SK-N-SH treated with all-trans-retinoic acid at 6 μM for 48 hours (cell line): ENCODE measurements at regions not wholly inside any gene's neighbourhood (a gene's known extent, or its start where the extent isn't known, plus 50 kb on each side); places are given as distances from the start of the nearest gene placed in this dataset.
"Not testable (repeated sequence)": the region's sequence is repeated elsewhere in the genome, so short reads cannot be mapped to it uniquely, and the experiment has no call there.

ENCODE experiments used
- ATAC-seq: fragments of 200-7000 bp; cut with Tn5 transposase; 3 replicates; pipeline ENCODE4 v1.9.1; 2020; ENCODE audit warnings: mild to moderate bottlenecking, moderate library complexity
- ARNTL ChIP-seq: fragments of 450-650 bp; formaldehyde crosslinking; IDR thresholded peaks from 2 replicates; pipeline ENCODE4 v1.5.0; 2020; ENCODE audit warnings: low read depth, mild to moderate bottlenecking, moderate library complexity, borderline replicate concordance
- BACH2 ChIP-seq: fragments of 250-450 bp; sonication (Bioruptor Pico); IDR thresholded peaks from 2 replicates; pipeline ENCODE4 v1.9.0; 2021; ENCODE audit warnings: mild to moderate bottlenecking, borderline replicate concordance
- CSDC2 ChIP-seq: fragments of 250-450 bp; sonication (Bioruptor Pico); IDR thresholded peaks from 2 replicates; pipeline ENCODE4 v1.5.0; 2020; ENCODE audit warnings: mild to moderate bottlenecking, moderate library complexity
- CSRNP3 ChIP-seq: fragments of 250-450 bp; sonication (Bioruptor Pico); IDR thresholded peaks from 2 replicates; pipeline ENCODE4 v1.5.1; 2021; ENCODE audit warnings: mild to moderate bottlenecking, moderate library complexity
- ESRRG ChIP-seq: fragments of 250-450 bp; sonication (Bioruptor Pico); IDR thresholded peaks from 2 replicates; pipeline ENCODE4 v1.6.1; 2021; ENCODE audit warnings: mild to moderate bottlenecking
- GLIS3 ChIP-seq: fragments of 250-450 bp; sonication (Bioruptor Pico); IDR thresholded peaks from 2 replicates; pipeline ENCODE4 v1.5.0; 2020; ENCODE audit warnings: mild to moderate bottlenecking, moderate library complexity
- OSR1 ChIP-seq: fragments of 250-450 bp; sonication (Bioruptor Pico); IDR thresholded peaks from 2 replicates; pipeline ENCODE4 v1.8.0; 2022; ENCODE audit warnings: moderate library complexity, mild to moderate bottlenecking, inconsistent platforms
- PPARA ChIP-seq: fragments of 250-450 bp; sonication (Bioruptor Pico); IDR thresholded peaks from 2 replicates; pipeline ENCODE4 v1.5.0; 2020; ENCODE audit warnings: mild to moderate bottlenecking, borderline replicate concordance
- RARB ChIP-seq: fragments of 250-450 bp; sonication (Bioruptor Pico); IDR thresholded peaks from 2 replicates; pipeline ENCODE4 v1.8.0; 2021; ENCODE audit warnings: mild to moderate bottlenecking, moderate library complexity
- SNAI2 ChIP-seq: fragments of 250-450 bp; sonication (Bioruptor Pico); IDR thresholded peaks from 2 replicates; pipeline ENCODE4 v1.5.0; 2020; ENCODE audit warnings: mild to moderate bottlenecking, moderate library complexity
- TCF4 ChIP-seq: fragments of 250-450 bp; sonication (Bioruptor Pico); IDR thresholded peaks from 2 replicates; pipeline ENCODE4 v1.8.0; 2021; ENCODE audit warnings: mild to moderate bottlenecking, moderate library complexity, borderline replicate concordance
- TOX ChIP-seq: fragments of 250-450 bp; sonication (Bioruptor Pico); IDR thresholded peaks from 2 replicates; pipeline ENCODE4 v1.8.0; 2021; ENCODE audit warnings: mild to moderate bottlenecking, moderate library complexity, borderline replicate concordance
- ZC3H10 ChIP-seq: fragments of 250-450 bp; sonication (Bioruptor Pico); IDR thresholded peaks from 2 replicates; pipeline ENCODE4 v1.5.1; 2021; ENCODE audit warnings: mild to moderate bottlenecking, moderate library complexity
- ZFP3 ChIP-seq: fragments of 250-450 bp; sonication (Bioruptor Pico); IDR thresholded peaks from 2 replicates; pipeline ENCODE4 v1.5.0; 2020; ENCODE audit warnings: mild to moderate bottlenecking, moderate library complexity
- ZFP30 ChIP-seq: fragments of 450-650 bp; formaldehyde crosslinking; IDR thresholded peaks from 2 replicates; pipeline ENCODE4 v1.5.0; 2022; ENCODE audit warnings: mild to moderate bottlenecking, moderate library complexity
- ZNF70 ChIP-seq: fragments of 450-650 bp; formaldehyde crosslinking; IDR thresholded peaks from 2 replicates; pipeline ENCODE4 v1.5.0; 2020; ENCODE audit warnings: mild to moderate bottlenecking, moderate library complexity
- ZNF8 ChIP-seq: fragments of 450-650 bp; formaldehyde crosslinking; IDR thresholded peaks from 2 replicates; pipeline ENCODE4 v1.5.0; 2020; ENCODE audit warnings: mild to moderate bottlenecking, moderate library complexity
- TF ChIP-seq, protein P1 (sequence below): fragments of 250-450 bp; sonication (Bioruptor Pico); IDR thresholded peaks from 2 replicates; pipeline ENCODE4 v1.8.0; 2020; ENCODE audit warnings: mild to moderate bottlenecking, moderate library complexity, borderline replicate concordance
- TF ChIP-seq, protein P2 (sequence below): fragments of 250-450 bp; sonication (Bioruptor Pico); IDR thresholded peaks from 2 replicates; pipeline ENCODE4 v1.5.0; 2020; ENCODE audit warnings: mild to moderate bottlenecking, moderate library complexity
- TF ChIP-seq, protein P3 (sequence below): fragments of 250-450 bp; sonication (Bioruptor Pico); IDR thresholded peaks from 2 replicates; pipeline ENCODE4 v1.8.0; 2021; ENCODE audit warnings: low read depth, mild to moderate bottlenecking, moderate library complexity, borderline replicate concordance
- TF ChIP-seq, protein P4 (sequence below): fragments of 250-450 bp; sonication (Bioruptor Pico); IDR thresholded peaks from 2 replicates; pipeline ENCODE4 v1.5.1; 2020; ENCODE audit warnings: low read depth, mild to moderate bottlenecking, moderate library complexity

GRCh38 chr4:100870940-100871772, 353.3 kb upstream of the EMCN start:
- ATAC-seq, result no peak
- TF ChIP-seq CSDC2 (CRISPR knock-in tag) (no peak), ARNTL (CRISPR knock-in tag) (no peak), BACH2 (CRISPR knock-in tag) (no peak), OSR1 (CRISPR knock-in tag) (no peak), ESRRG (CRISPR knock-in tag) (no peak), ZNF70 (CRISPR knock-in tag) (no peak), ZFP3 (no peak), SNAI2 (no peak), RARB (CRISPR knock-in tag) (no peak), TOX (CRISPR knock-in tag) (no peak), ZNF8 (CRISPR knock-in tag) (no peak), ZC3H10 (CRISPR knock-in tag) (no peak), ZFP30 (no peak), TCF4 (CRISPR knock-in tag) (no peak), PPARA (CRISPR knock-in tag) (no peak)
- TF ChIP-seq, protein P1, sequence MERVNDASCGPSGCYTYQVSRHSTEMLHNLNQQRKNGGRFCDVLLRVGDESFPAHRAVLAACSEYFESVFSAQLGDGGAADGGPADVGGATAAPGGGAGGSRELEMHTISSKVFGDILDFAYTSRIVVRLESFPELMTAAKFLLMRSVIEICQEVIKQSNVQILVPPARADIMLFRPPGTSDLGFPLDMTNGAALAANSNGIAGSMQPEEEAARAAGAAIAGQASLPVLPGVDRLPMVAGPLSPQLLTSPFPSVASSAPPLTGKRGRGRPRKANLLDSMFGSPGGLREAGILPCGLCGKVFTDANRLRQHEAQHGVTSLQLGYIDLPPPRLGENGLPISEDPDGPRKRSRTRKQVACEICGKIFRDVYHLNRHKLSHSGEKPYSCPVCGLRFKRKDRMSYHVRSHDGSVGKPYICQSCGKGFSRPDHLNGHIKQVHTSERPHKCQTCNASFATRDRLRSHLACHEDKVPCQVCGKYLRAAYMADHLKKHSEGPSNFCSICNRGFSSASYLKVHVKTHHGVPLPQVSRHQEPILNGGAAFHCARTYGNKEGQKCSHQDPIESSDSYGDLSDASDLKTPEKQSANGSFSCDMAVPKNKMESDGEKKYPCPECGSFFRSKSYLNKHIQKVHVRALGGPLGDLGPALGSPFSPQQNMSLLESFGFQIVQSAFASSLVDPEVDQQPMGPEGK (CRISPR knock-in tag), result no peak
- TF ChIP-seq, protein P2, sequence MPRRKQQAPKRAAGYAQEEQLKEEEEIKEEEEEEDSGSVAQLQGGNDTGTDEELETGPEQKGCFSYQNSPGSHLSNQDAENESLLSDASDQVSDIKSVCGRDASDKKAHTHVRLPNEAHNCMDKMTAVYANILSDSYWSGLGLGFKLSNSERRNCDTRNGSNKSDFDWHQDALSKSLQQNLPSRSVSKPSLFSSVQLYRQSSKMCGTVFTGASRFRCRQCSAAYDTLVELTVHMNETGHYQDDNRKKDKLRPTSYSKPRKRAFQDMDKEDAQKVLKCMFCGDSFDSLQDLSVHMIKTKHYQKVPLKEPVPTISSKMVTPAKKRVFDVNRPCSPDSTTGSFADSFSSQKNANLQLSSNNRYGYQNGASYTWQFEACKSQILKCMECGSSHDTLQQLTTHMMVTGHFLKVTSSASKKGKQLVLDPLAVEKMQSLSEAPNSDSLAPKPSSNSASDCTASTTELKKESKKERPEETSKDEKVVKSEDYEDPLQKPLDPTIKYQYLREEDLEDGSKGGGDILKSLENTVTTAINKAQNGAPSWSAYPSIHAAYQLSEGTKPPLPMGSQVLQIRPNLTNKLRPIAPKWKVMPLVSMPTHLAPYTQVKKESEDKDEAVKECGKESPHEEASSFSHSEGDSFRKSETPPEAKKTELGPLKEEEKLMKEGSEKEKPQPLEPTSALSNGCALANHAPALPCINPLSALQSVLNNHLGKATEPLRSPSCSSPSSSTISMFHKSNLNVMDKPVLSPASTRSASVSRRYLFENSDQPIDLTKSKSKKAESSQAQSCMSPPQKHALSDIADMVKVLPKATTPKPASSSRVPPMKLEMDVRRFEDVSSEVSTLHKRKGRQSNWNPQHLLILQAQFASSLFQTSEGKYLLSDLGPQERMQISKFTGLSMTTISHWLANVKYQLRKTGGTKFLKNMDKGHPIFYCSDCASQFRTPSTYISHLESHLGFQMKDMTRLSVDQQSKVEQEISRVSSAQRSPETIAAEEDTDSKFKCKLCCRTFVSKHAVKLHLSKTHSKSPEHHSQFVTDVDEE (CRISPR knock-in tag), result no peak
- TF ChIP-seq, protein P3, sequence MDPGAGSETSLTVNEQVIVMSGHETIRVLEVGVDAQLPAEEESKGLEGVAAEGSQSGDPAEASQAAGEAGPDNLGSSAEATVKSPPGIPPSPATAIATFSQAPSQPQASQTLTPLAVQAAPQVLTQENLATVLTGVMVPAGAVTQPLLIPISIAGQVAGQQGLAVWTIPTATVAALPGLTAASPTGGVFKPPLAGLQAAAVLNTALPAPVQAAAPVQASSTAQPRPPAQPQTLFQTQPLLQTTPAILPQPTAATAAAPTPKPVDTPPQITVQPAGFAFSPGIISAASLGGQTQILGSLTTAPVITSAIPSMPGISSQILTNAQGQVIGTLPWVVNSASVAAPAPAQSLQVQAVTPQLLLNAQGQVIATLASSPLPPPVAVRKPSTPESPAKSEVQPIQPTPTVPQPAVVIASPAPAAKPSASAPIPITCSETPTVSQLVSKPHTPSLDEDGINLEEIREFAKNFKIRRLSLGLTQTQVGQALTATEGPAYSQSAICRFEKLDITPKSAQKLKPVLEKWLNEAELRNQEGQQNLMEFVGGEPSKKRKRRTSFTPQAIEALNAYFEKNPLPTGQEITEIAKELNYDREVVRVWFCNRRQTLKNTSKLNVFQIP (CRISPR knock-in tag), result no peak
- TF ChIP-seq, all 23 proteins: peak for 0

DNA sequence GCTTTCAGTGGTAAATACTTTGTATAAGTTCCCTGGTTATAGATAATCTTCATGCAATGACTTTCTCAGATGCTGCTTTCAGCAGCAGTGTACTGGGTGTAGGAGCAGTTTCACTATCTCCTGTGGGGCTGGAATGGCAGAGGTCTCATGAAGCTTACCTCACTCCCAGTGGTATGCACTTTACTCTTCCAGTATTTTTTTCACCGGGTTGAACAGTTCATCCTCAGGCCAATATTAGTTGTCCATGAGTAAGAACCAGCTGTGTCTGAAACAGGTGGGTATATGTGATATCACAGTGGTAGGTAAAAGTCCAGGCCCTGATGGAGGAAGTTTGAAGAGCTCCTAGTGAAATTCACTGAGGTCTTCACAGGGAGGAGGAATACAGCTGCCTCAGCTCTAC, 351.5 kb upstream of the EMCN start:
- ATAC-seq, result no peak
- TF ChIP-seq, protein P2 (CRISPR knock-in tag), result no peak
- TF ChIP-seq CSRNP3 (CRISPR knock-in tag), result no peak
- TF ChIP-seq, protein P3 (CRISPR knock-in tag), result no peak
- no peak for TF ChIP-seq BACH2 (CRISPR knock-in tag)
- TF ChIP-seq ZFP30, result no peak
- TF ChIP-seq GLIS3 (CRISPR knock-in tag), result no peak
- no peak for TF ChIP-seq SNAI2
- TF ChIP-seq OSR1 (CRISPR knock-in tag), result no peak
- TF ChIP-seq TCF4 (CRISPR knock-in tag), result no peak
- no peak for TF ChIP-seq PPARA (CRISPR knock-in tag)
- TF ChIP-seq ZC3H10 (CRISPR knock-in tag), result no peak
- no peak for TF ChIP-seq CSDC2 (CRISPR knock-in tag)
- TF ChIP-seq, protein P4, sequence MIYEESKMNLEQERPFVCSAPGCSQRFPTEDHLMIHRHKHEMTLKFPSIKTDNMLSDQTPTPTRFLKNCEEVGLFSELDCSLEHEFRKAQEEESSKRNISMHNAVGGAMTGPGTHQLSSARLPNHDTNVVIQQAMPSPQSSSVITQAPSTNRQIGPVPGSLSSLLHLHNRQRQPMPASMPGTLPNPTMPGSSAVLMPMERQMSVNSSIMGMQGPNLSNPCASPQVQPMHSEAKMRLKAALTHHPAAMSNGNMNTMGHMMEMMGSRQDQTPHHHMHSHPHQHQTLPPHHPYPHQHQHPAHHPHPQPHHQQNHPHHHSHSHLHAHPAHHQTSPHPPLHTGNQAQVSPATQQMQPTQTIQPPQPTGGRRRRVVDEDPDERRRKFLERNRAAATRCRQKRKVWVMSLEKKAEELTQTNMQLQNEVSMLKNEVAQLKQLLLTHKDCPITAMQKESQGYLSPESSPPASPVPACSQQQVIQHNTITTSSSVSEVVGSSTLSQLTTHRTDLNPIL (CRISPR knock-in tag), result no peak
- TF ChIP-seq ESRRG (CRISPR knock-in tag), result no peak
- TF ChIP-seq TOX (CRISPR knock-in tag), result no peak

DNA sequence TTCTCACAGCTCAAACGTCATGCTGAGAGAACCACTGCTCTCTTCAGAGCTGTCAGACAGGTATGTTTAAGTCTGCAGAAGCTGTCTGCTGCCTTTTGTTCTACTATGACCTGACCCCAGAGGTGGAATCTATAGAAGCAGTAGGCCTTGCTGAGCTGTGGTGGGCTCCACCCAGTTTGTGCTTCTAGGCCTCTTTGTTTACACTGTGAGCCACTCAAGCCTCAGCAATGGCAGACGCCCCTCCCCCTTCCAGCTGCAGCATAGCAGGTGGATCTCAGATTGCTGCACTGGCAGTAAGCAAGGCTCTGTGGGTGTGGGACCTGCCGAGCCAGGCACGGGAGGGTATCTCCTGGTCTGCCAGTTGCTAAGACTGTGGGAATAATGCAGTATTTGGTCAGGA, 350.5 kb upstream of the EMCN start:
- ATAC-seq, result not testable (repeated sequence)
